OCI-LY7 (cell line): ENCODE measurements at regions not wholly inside any gene's neighbourhood (a gene's known extent, or its start where the extent isn't known, plus 50 kb on each side); places are given as distances from the start of the nearest gene placed in this dataset.

Experiments
- BruUV-seq: library from RNA; stranded (reverse); fragments of 400-500 nt; replicated peaks from 2 replicates; lab custom pipeline; 2021; lab: Mats Ljungman, UMichigan
- CTCF ChIA-PET: fragments of 300-600 bp; sonication (Branson Sonifier 250); formaldehyde crosslinking; loops from one replicate; lab custom pipeline; 2022; ENCODE audit warnings: antibody characterized with exemption; ENCODE audit not compliant: unreplicated experiment; lab: Charles Lee
- POLR2A ChIA-PET: fragments of 300-600 bp; sonication (Branson Sonifier 250); formaldehyde crosslinking; loops from one replicate; lab custom pipeline; 2022; ENCODE audit warnings: antibody characterized with exemption; lab: Charles Lee
- DNase-seq: peaks from one replicate; pipeline ENCODE4 v3.0.0-alpha.2; 2015; ENCODE audit warnings: low spot score
- H2AFZ ChIP-seq: fragments of 200-600 bp; sonication (generic), shearing (Covaris generic); 2 replicates; pipeline ENCODE4 v1.6.1; 2014; ENCODE audit warnings: mild to moderate bottlenecking, antibody characterized with exemption, low read length, moderate library complexity
- H3K27ac ChIP-seq: fragments of 200-600 bp; sonication (generic); 2 replicates; pipeline ENCODE4 v1.5.1; 2014; ENCODE audit warnings: mixed run types, low read depth, mild to moderate bottlenecking, moderate library complexity, low read length, inconsistent platforms; ENCODE audit not compliant: poor library complexity, severe bottlenecking
- H3K36me3 ChIP-seq: fragments of 200-600 bp; sonication (generic); 2 replicates; pipeline ENCODE4 v1.6.1; 2014; ENCODE audit warnings: mild to moderate bottlenecking, antibody characterized with exemption, low read length, moderate library complexity, mixed read lengths; ENCODE audit not compliant: insufficient read depth
- H3K4me1 ChIP-seq: fragments of 200-600 bp; sonication (generic); 2 replicates; pipeline ENCODE4 v1.5.1; 2014; ENCODE audit warnings: mild to moderate bottlenecking, low read length; ENCODE audit not compliant: insufficient read depth, poor library complexity, severe bottlenecking
- H3K4me2 ChIP-seq: fragments of 200-600 bp; sonication (generic); 2 replicates; pipeline ENCODE4 v1.6.1; 2014; ENCODE audit warnings: mild to moderate bottlenecking, low read length
- H3K4me3 ChIP-seq: fragments of 200-600 bp; sonication (generic); 2 replicates; pipeline ENCODE4 v1.5.1; 2014; ENCODE audit warnings: mild to moderate bottlenecking, low read depth, low read length; ENCODE audit not compliant: poor library complexity, severe bottlenecking
- H3K79me2 ChIP-seq: fragments of 200-600 bp; sonication (generic); 2 replicates; pipeline ENCODE4 v1.6.1; 2016; ENCODE audit warnings: low read depth, mild to moderate bottlenecking, low read length, moderate library complexity, mixed read lengths; ENCODE audit not compliant: insufficient read depth
- H3K9me2 ChIP-seq: fragments of 200-600 bp; sonication (generic); 2 replicates; pipeline ENCODE4 v1.6.1; 2016; ENCODE audit warnings: mild to moderate bottlenecking, low read length, mixed read lengths; ENCODE audit not compliant: insufficient read depth
- H3K9me3 ChIP-seq: fragments of 200-600 bp; sonication (generic); 2 replicates; pipeline ENCODE4 v1.6.1; 2014; ENCODE audit warnings: mild to moderate bottlenecking, mixed run types, low read length, mixed read lengths
- H4K20me1 ChIP-seq: fragments of 200-600 bp; sonication (generic); 2 replicates; pipeline ENCODE4 v1.6.1; 2014; ENCODE audit warnings: mild to moderate bottlenecking, antibody characterized with exemption, low read length, moderate library complexity, mixed read lengths; ENCODE audit not compliant: insufficient read depth
- EZH2phosphoT487 ChIP-seq: fragments of 200-600 bp; sonication (generic); IDR thresholded peaks from 2 replicates; pipeline ENCODE4 v1.6.1; 2018; ENCODE audit warnings: low read depth, borderline replicate concordance, mild to moderate bottlenecking, mixed run types, antibody characterized with exemption, low read length, moderate library complexity, mixed read lengths
- intact Hi-C: fragments of 100-400 bp; cut with micrococcal nuclease; formaldehyde crosslinking; loops from one replicate; pipeline ENCODE4 v1.10.0; 2022; ENCODE audit not compliant: unreplicated experiment
- TF ChIP-seq, protein P1 (sequence below): fragments of 200-600 bp; sonication (generic); conservative IDR thresholded peaks from 2 replicates; pipeline ENCODE4 v1.5.1; 2014; ENCODE audit warnings: mild to moderate bottlenecking, antibody characterized with exemption, low read length, moderate library complexity, mixed read lengths

DNA sequence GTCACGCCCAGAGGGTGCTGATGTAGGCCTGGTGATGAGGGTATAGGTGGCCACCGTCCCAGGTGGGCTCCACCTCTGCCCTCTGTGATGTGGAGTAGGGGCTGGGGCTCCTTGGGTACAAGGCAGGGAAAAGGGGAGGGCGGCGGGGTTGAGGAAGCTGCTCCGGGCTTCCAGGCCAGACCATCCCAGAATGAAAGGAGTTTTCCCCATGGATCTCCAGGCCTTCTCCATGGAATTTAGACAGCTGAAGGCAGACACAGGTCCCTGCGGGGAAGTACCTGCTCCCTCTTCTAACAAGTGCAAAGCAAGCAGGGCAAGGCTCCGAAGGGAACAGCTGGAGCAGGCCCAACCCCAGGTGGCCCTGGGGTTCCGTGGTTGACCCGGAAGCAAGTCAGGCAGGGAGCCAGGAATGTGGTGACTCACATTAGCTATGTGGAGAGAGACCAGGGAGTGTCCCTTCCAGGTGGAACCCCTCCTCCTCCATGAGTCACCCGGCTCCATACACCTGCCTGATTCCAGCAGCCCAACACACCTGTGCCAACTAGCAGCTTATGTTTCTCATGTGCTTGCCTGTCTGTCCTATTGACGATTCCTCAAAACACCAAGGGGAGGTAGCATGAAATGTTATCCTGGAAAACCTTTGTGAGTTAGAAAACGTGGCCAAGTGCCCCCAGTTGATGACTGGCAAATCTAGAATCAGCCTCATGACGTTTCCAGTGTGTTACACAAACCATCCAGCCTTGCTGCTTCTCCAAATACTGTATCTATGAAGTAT, 59.7 kb upstream of the SNX9 start:
- Histone ChIP-seq H2AFZ (no peak overlapping the region), H3K36me3 (no peaks in the 10 kb centered on the region), H3K9me2 (no peaks in the 10 kb centered on the region), H3K27ac (peak overlapping the region; percentile 50), H3K4me1 (peaks cover 47% of the 10 kb centered on the region), H3K4me2 (peak overlapping the region; percentile 79), H4K20me1 (0 out of 2 replicates have a peak, but pooled peaks cover 3% of the 10 kb centered on the region), H3K9me3 (no peaks in the 10 kb centered on the region), H3K4me3 (peak overlapping the region; percentile 53), H3K79me2 (no peaks in the 10 kb centered on the region)
- ChIA-PET CTCF (no interaction called here), POLR2A (interaction anchor here (2.4 kb wide), 1 partner anchor 52 kb away, joined by 6 read pairs; no protein-coding TSS in a partner anchor)
- no peak for TF ChIP-seq EZH2phosphoT487
- TF ChIP-seq, protein P1, sequence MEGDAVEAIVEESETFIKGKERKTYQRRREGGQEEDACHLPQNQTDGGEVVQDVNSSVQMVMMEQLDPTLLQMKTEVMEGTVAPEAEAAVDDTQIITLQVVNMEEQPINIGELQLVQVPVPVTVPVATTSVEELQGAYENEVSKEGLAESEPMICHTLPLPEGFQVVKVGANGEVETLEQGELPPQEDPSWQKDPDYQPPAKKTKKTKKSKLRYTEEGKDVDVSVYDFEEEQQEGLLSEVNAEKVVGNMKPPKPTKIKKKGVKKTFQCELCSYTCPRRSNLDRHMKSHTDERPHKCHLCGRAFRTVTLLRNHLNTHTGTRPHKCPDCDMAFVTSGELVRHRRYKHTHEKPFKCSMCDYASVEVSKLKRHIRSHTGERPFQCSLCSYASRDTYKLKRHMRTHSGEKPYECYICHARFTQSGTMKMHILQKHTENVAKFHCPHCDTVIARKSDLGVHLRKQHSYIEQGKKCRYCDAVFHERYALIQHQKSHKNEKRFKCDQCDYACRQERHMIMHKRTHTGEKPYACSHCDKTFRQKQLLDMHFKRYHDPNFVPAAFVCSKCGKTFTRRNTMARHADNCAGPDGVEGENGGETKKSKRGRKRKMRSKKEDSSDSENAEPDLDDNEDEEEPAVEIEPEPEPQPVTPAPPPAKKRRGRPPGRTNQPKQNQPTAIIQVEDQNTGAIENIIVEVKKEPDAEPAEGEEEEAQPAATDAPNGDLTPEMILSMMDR: no peak
- intact Hi-C loops: loop anchor here (5.0 to 10.0 kb wide), 3 partner anchors 49 to 439 kb away; partner anchors contain the start of gene TMEM242
- BruUV-seq: no TSS peak
- no peak for DNase-seq

DNA sequence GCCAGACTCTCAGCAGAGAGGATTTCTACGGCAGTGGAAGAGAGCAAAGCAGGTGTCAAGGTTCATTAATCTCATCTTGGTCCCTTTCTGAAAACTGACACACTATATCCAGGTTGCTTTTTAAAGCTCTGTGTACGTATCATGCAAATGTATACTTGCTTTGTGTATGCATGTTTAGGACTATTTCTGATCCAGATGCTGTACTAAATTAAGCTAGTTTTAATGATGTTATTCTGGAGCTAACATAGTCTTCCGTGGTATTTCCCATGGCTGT, 59.2 kb upstream of the SNX9 start:
- intact Hi-C loops: loop anchor here (2.0 to 10.0 kb wide), 4 partner anchors 48 to 439 kb away; partner anchors contain the start of genes TMEM242 and ZDHHC14
- no peaks in the 10 kb centered on the region for H3K9me2 ChIP-seq
- no TSS peak for BruUV-seq
- peak overlapping the region; percentile 53 for H3K4me3 ChIP-seq
- H3K4me2 ChIP-seq: peak overlapping the region; percentile 79
- 0 out of 2 replicates have a peak, but pooled peaks cover 3% of the 10 kb centered on the region for H4K20me1 ChIP-seq
- POLR2A ChIA-PET: interaction anchor here (0.8 to 2.4 kb wide), 4 partner anchors 9 to 184 kb away, joined by 3 to 6 read pairs (median 4); no protein-coding TSS in a partner anchor
- no peaks in the 10 kb centered on the region for H3K9me3 ChIP-seq
- TF ChIP-seq EZH2phosphoT487: no peak
- TF ChIP-seq, protein P1: no peak
- CTCF ChIA-PET: no interaction called here
- H3K27ac ChIP-seq: peak overlapping the region; percentile 50
- DNase-seq: peak; percentile 33
- no peaks in the 10 kb centered on the region for H3K79me2 ChIP-seq
- H3K36me3 ChIP-seq: no peaks in the 10 kb centered on the region
- peaks cover 53% of the 10 kb centered on the region for H3K4me1 ChIP-seq
- H2AFZ ChIP-seq: no peak overlapping the region
